ENCODE measurements at regions not wholly inside any gene's neighbourhood (a gene's known extent, or its start where the extent isn't known, plus 50 kb on each side); places are given as distances from the start of the nearest gene placed in this dataset.

DNA sequence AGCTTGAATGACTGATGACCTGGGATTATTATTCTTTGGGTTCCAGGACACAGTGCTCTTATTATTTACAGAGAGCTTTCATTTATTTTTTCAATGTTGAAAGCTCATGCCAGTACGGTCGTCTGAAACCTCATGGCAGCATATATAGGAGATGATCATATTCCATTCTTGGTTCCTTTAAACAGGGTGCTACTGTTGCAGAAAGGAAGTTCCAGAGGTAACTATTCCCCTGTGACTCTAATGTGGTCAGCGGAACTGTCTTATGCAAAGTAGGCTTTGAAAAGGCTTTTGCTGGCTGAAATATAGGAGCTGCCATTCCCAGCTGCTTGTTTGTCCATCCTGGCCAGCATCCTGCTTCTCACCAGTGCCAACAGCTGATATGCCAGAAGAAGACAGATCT, 208.3 kb upstream of the LEF1 start:
- H2BK12ac ChIP-seq (ENCODE audit: low read length in 2 of 2), result no peak overlapping the region
- H3K23ac ChIP-seq (ENCODE audit: low read length in 2 of 2), result no peak overlapping the region
- no peak overlapping the region for H3K4me3 ChIP-seq (ENCODE audit: insufficient read depth in 1 of 2, low read depth in 1 of 2, low read length in 2 of 2)
- 89% methylated on average over 3 of the region's 3 CpGs for WGBS
- no peaks in the 10 kb centered on the region for H3K9me3 ChIP-seq (ENCODE audit: control insufficient read depth, low read length)
- no peaks in the 10 kb centered on the region for H3K36me3 ChIP-seq (ENCODE audit: control insufficient read depth in 1 of 2, insufficient read depth in 2 of 2, low read depth in 1 of 2, low read length in 2 of 2)
- no peaks in the 10 kb centered on the region for H3K79me1 ChIP-seq (replicated peaks; ENCODE audit: low read length, poor library complexity, severe bottlenecking)
- H2BK15ac ChIP-seq (ENCODE audit: low read depth, poor library complexity, severe bottlenecking), result no peak overlapping the region
- H3K18ac ChIP-seq (ENCODE audit: low read depth in 1 of 2, low read length in 2 of 2), result no peak overlapping the region
- H3K9ac ChIP-seq (ENCODE audit: low read length), result no peak overlapping the region
- no peak for DNase-seq
- no peak overlapping the region for H4K8ac ChIP-seq (ENCODE audit: low read length)
- no peak overlapping the region for H2AFZ ChIP-seq (ENCODE audit: low read depth, low read length)
- peaks cover 0 to 53% of the 10 kb centered on the region in 2 experiments for H3K27me3 ChIP-seq (ENCODE audit: control insufficient read depth in 1 of 2, insufficient read depth in 1 of 2, low read length in 2 of 2)
- H3K27ac ChIP-seq (ENCODE audit: low read length, poor library complexity, severe bottlenecking), result no peak overlapping the region
- no peak overlapping the region for H4K91ac ChIP-seq (ENCODE audit: low read length)
- no peak overlapping the region for H2BK5ac ChIP-seq (ENCODE audit: low read depth, low read length, poor library complexity, severe bottlenecking)
- H3K14ac ChIP-seq (ENCODE audit: low read length in 2 of 2), result no peak overlapping the region
- H3K4me2 ChIP-seq (ENCODE audit: low read length, poor library complexity, severe bottlenecking), result no peak overlapping the region
- H3K4me1 ChIP-seq (ENCODE audit: control insufficient read depth, insufficient read depth, low read depth, low read length), result no peaks in the 10 kb centered on the region
- no peak overlapping the region for H2AK5ac ChIP-seq (ENCODE audit: low read length, severe bottlenecking)
- no peak overlapping the region for H3K4ac ChIP-seq (ENCODE audit: low read depth in 1 of 2, low read length in 2 of 2)
- no peak overlapping the region for H2BK120ac ChIP-seq (ENCODE audit: low read depth, low read length)

DNA sequence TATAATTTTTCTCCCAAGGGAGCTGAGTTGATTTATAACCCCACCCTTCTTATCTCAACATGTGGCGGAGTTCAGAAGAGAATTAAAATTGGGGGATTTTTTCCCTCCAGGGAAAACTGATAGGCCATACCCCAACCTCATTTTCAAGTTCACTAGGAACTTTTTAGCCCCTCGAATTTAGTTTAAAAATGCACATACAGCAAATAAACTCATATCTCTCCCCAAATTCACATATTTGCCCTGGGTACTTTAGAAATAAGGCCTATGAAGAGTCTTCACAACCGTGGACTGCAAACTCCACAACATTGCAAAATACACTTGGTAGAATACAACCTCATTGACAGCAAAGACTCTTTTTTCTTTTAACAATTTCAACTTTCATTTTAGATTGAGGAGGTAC, 206.7 kb upstream of the LEF1 start:
- H3K79me1 ChIP-seq (replicated peaks; ENCODE audit: low read length, poor library complexity, severe bottlenecking), result no peaks in the 10 kb centered on the region

DNA sequence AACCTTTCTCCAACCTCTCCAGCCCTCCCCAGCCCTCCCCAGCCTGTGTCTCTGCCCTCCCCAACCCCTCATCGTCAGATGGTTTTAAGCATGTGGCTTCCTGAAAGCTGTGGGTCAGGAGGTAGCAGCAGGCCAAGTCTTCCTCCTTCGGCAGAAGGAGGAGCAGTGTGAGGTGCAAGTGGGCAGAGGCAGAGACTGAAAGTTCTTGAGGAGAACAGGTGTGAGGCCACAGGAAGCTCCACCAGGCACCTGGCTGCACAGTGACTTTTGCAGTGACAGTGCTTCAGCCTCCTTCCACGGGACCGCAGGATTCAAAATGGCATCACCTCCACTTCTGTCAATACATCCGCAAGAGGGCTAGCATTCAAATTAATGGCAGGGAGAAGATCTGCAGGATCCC, 203.9 kb upstream of the LEF1 start:
- no peak overlapping the region for H3K23ac ChIP-seq (ENCODE audit: low read length in 2 of 2)
- H2BK120ac ChIP-seq (ENCODE audit: low read depth, low read length), result no peak overlapping the region
- H3K9ac ChIP-seq (ENCODE audit: low read length), result no peak overlapping the region
- H3K4me2 ChIP-seq (ENCODE audit: low read length, poor library complexity, severe bottlenecking), result no peak overlapping the region
- no peak for DNase-seq
- no peak overlapping the region for H4K91ac ChIP-seq (ENCODE audit: low read length)
- H3K4me3 ChIP-seq (ENCODE audit: insufficient read depth in 1 of 2, low read depth in 1 of 2, low read length in 2 of 2), result no peak overlapping the region
- H2AFZ ChIP-seq (ENCODE audit: low read depth, low read length), result no peak overlapping the region
- peaks cover 3% of the 10 kb centered on the region for H3K9me3 ChIP-seq (ENCODE audit: control insufficient read depth, low read length)
- no peak overlapping the region for H3K27ac ChIP-seq (ENCODE audit: low read length, poor library complexity, severe bottlenecking)
- no peaks in the 10 kb centered on the region for H3K4me1 ChIP-seq (ENCODE audit: control insufficient read depth, insufficient read depth, low read depth, low read length)
- H3K18ac ChIP-seq (ENCODE audit: low read depth in 1 of 2, low read length in 2 of 2), result no peak overlapping the region
- H3K36me3 ChIP-seq (ENCODE audit: control insufficient read depth in 1 of 2, insufficient read depth in 2 of 2, low read depth in 1 of 2, low read length in 2 of 2), result no peaks in the 10 kb centered on the region
- no peak overlapping the region for H2BK12ac ChIP-seq (ENCODE audit: low read length in 2 of 2)
- H3K27me3 ChIP-seq (ENCODE audit: control insufficient read depth in 1 of 2, insufficient read depth in 1 of 2, low read length in 2 of 2), result peaks cover 9 to 71% of the 10 kb centered on the region in 2 experiments
- H2AK5ac ChIP-seq (ENCODE audit: low read length, severe bottlenecking), result no peak overlapping the region
- no peak overlapping the region for H2BK15ac ChIP-seq (ENCODE audit: low read depth, poor library complexity, severe bottlenecking)
- no peak overlapping the region for H3K4ac ChIP-seq (ENCODE audit: low read depth in 1 of 2, low read length in 2 of 2)
- no peak overlapping the region for H3K14ac ChIP-seq (ENCODE audit: low read length in 2 of 2)
- H4K8ac ChIP-seq (ENCODE audit: low read length), result no peak overlapping the region
- H2BK5ac ChIP-seq (ENCODE audit: low read depth, low read length, poor library complexity, severe bottlenecking), result no peak overlapping the region
- H3K79me1 ChIP-seq (replicated peaks; ENCODE audit: low read length, poor library complexity, severe bottlenecking), result no peaks in the 10 kb centered on the region
- WGBS, result 94% methylated on average over 5 of the region's 5 CpGs

More for the DNA sequence above, 206.7 kb upstream of the LEF1 start:
- Histone ChIP-seq H2BK15ac (ENCODE audit: low read depth, poor library complexity, severe bottlenecking) (no peak overlapping the region), H3K36me3 (ENCODE audit: control insufficient read depth in 1 of 2, insufficient read depth in 2 of 2, low read depth in 1 of 2, low read length in 2 of 2) (no peaks in the 10 kb centered on the region), H2BK5ac (ENCODE audit: low read depth, low read length, poor library complexity, severe bottlenecking) (no peak overlapping the region), H3K9ac (ENCODE audit: low read length) (no peak overlapping the region), H3K9me3 (ENCODE audit: control insufficient read depth, low read length) (no peaks in the 10 kb centered on the region), H3K4me3 (ENCODE audit: insufficient read depth in 1 of 2, low read depth in 1 of 2, low read length in 2 of 2) (no peak overlapping the region), H3K4me2 (ENCODE audit: low read length, poor library complexity, severe bottlenecking) (no peak overlapping the region), H4K91ac (ENCODE audit: low read length) (no peak overlapping the region), H2AK5ac (ENCODE audit: low read length, severe bottlenecking) (no peak overlapping the region), H2BK12ac (ENCODE audit: low read length in 2 of 2) (no peak overlapping the region), H2AFZ (ENCODE audit: low read depth, low read length) (no peak overlapping the region), H3K27me3 (ENCODE audit: control insufficient read depth in 1 of 2, insufficient read depth in 1 of 2, low read length in 2 of 2) (peaks cover 9 to 69% of the 10 kb centered on the region in 2 experiments), H3K27ac (ENCODE audit: low read length, poor library complexity, severe bottlenecking) (no peak overlapping the region), H3K18ac (ENCODE audit: low read depth in 1 of 2, low read length in 2 of 2) (no peak overlapping the region), H3K4me1 (ENCODE audit: control insufficient read depth, insufficient read depth, low read depth, low read length) (no peaks in the 10 kb centered on the region), H3K23ac (ENCODE audit: low read length in 2 of 2) (no peak overlapping the region), H3K14ac (ENCODE audit: low read length in 2 of 2) (no peak overlapping the region), H2BK120ac (ENCODE audit: low read depth, low read length) (no peak overlapping the region), H4K8ac (ENCODE audit: low read length) (no peak overlapping the region), H3K4ac (ENCODE audit: low read depth in 1 of 2, low read length in 2 of 2) (no peak overlapping the region)
- no peak for DNase-seq
- WGBS, result 87% methylated on average over 3 of the region's 3 CpGs

DNA sequence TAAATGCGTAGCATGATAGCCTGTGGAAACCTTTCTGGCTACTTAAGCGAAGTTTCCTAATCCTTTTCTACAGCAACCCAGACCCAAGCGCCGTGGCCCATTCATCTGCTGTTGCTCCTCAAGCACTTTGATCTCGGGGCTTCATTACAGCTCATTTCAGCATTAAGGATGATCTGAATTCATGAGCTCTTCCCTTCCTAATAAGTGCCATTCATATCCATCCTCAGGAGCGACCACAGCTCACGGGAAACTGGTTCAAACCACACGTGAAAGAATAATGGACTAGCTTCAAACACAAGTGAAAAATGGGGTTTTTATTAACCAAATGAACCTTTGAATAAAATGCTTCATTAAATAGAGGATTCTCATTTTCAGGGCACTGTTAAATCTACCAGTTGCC, 202.6 kb upstream of the LEF1 start:
- no peak for DNase-seq
- Histone ChIP-seq H2BK5ac (ENCODE audit: low read depth, low read length, poor library complexity, severe bottlenecking) (no peak overlapping the region), H2AFZ (ENCODE audit: low read depth, low read length) (no peak overlapping the region), H3K4ac (ENCODE audit: low read depth in 1 of 2, low read length in 2 of 2) (no peak overlapping the region), H3K4me3 (ENCODE audit: insufficient read depth in 1 of 2, low read depth in 1 of 2, low read length in 2 of 2) (no peak overlapping the region), H3K4me2 (ENCODE audit: low read length, poor library complexity, severe bottlenecking) (no peak overlapping the region), H3K79me1 (replicated peaks; ENCODE audit: low read length, poor library complexity, severe bottlenecking) (no peaks in the 10 kb centered on the region), H4K91ac (ENCODE audit: low read length) (no peak overlapping the region), H2BK12ac (ENCODE audit: low read length in 2 of 2) (no peak overlapping the region), H2AK5ac (ENCODE audit: low read length, severe bottlenecking) (no peak overlapping the region), H2BK120ac (ENCODE audit: low read depth, low read length) (no peak overlapping the region), H3K27me3 (ENCODE audit: control insufficient read depth in 1 of 2, insufficient read depth in 1 of 2, low read length in 2 of 2) (peaks cover 9 to 62% of the 10 kb centered on the region in 2 experiments), H4K8ac (ENCODE audit: low read length) (no peak overlapping the region), H3K36me3 (ENCODE audit: control insufficient read depth in 1 of 2, insufficient read depth in 2 of 2, low read depth in 1 of 2, low read length in 2 of 2) (no peaks in the 10 kb centered on the region), H3K27ac (ENCODE audit: low read length, poor library complexity, severe bottlenecking) (no peak overlapping the region), H3K4me1 (ENCODE audit: control insufficient read depth, insufficient read depth, low read depth, low read length) (no peaks in the 10 kb centered on the region), H3K9ac (ENCODE audit: low read length) (no peak overlapping the region), H3K14ac (ENCODE audit: low read length in 2 of 2) (no peak overlapping the region), H2BK15ac (ENCODE audit: low read depth, poor library complexity, severe bottlenecking) (no peak overlapping the region), H3K23ac (ENCODE audit: low read length in 2 of 2) (no peak overlapping the region), H3K18ac (ENCODE audit: low read depth in 1 of 2, low read length in 2 of 2) (no peak overlapping the region), H3K9me3 (ENCODE audit: control insufficient read depth, low read length) (peaks cover 3% of the 10 kb centered on the region)
- WGBS, result 61% methylated on average over 5 of the region's 8 CpGs
